ENCODE measurements at regions not wholly inside any gene's neighbourhood (a gene's known extent, or its start where the extent isn't known, plus 50 kb on each side); places are given as distances from the start of the nearest gene placed in this dataset.

- no peak for TF ChIP-seq CTCF (IDR thresholded peaks at IDR 0.05)
- TF ChIP-seq POLR2A (IDR thresholded peaks at IDR 0.05): no peak
These were observed 385.9 kb upstream of the CLINT1 start for GRCh38 chr5:158244882-158245281.

All from lower leg skin (tissue), 3 donors.